GDM1 (cell line): ENCODE measurements at regions not wholly inside any gene's neighbourhood (a gene's known extent, or its start where the extent isn't known, plus 50 kb on each side); places are given as distances from the start of the nearest gene placed in this dataset.

ENCODE experiments used
- DNase-seq: peaks from one replicate; lab custom pipeline; 2025; lab: John Stamatoyannopoulos, UW

DNA sequence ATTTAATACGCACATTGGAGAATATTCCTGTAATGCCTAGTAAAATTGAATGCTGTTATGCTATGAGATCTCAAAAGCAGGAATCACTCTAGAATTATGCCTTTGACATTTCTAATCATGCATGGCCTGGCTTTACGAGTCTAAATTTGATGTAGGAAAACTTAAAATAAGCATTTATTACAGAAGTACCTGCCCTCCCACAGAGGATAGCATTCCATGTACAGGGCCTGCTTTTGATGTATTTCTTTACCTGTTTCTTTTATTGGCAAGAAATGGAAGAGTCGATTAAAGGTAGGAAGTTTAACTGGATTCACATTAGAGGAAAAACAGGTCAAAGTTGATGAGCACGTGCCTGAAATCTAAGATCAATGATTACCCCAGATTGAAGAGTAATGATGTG lies 219.5 kb downstream of the PCDH7 start:
- no peak for DNase-seq

DNA sequence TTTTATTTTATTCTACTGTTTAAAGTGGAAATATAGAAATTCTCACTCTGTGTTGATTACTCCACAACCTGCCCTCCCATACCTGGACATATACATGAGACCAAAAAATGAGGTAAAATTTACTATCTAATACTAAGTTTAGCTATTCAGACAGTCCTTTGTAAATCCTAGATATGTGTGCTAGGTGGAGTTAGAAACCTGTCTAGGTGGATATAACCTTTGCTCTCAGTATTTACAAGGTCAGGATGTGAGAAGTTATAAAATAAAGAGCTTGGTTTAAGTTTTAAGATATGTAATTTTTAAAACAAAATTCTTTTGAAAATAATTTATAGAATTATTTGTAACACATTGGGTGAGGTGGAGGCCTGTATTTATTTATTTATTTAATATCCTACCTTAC lies 221.5 kb downstream of the PCDH7 start:
- DNase-seq, result no peak

DNA sequence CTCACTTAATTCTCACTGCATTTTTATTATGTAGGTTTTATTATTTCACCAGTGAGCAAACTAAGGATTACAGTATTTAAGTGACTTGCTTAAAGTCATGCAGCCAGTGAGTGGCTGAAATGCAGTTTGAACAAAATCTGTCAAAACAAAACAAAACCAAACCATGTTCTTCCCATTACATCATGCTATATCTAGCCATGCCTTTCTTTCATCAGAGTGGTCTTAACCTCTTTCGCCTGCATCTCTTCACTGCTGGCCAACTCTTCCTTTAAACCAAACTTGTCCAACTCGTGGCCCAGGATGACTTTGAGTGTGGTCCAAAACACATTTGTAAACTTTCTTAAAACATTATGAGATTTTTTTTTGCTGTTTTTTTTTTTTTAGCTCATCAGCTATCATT lies 223.2 kb downstream of the PCDH7 start:
- no peak for DNase-seq

DNA sequence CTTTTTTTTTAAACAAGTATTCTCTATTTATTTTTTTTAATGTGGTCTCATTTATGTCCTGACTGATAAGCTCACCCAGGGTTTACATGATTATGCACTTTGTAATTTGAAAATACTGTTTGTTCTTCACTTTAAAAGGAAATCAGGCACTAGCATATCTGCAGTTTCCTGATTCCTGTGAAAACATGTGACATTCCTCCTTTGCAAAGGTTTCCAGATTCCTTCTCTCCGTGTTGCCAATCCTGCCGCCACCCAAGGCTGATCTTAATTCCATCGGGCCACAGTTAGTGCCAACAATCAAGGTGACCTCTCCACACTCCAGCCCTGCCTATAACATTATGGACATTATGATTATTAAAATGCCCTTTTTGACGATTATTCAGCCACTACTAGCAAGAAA lies 225.4 kb downstream of the PCDH7 start:
- no peak for DNase-seq

DNA sequence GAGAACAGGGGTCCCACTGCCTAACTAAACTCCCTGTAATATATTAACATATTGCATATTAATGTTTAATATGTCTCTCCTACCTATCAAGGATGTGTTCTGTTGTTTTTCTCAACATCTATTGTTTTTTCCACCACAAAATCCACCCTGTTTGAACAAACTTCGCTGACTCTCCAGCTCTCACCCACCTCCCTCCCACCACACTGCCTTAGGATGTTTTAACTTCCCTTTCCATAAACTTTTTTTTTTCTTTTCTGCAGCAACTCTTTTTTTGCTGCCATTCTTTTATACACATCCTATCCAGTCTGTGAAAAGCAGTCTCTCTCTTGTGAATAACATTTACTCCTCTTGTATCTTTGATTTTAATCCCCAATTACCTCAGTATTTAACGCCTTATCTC lies 226.1 kb downstream of the PCDH7 start:
- DNase-seq, result no peak

DNA sequence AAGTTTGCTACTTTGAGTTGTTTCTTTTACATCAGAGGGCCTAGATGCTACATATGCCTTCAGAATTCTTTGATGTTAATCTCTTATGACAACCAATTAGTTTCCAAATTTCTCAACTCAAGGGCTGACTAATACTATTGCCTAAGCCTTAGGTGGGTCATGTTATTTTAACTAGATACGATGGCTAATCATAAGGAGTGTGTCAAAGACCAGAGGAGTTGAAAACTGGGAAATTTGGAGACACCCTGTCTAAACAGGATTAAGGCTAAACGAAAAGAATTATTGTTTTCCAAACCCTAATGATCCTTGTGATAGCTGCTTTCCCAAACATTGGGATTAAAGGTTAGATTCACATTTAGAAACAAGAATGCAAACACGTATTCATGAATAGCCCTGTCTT lies 228.5 kb downstream of the PCDH7 start:
- DNase-seq, result no peak

DNA sequence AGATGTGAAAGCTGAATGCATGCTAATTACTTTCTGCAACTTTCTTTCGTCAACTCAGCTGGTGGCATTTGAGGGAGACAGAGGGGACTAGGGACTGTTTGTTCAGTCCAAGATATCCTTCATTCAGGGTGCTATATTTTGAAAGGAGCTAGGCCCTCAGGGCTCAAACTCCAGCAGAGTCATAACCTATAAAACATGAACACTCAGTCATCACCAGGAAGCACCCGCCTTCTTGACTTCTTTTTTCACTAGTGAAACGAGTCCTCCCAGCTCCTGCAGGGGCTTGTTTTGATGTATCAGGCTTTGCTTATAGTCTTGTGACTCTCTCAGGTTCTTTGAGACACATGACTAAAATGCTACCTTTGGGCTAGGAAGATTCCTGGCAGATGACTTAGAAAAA lies 230.6 kb downstream of the PCDH7 start:
- DNase-seq, result no peak

DNA sequence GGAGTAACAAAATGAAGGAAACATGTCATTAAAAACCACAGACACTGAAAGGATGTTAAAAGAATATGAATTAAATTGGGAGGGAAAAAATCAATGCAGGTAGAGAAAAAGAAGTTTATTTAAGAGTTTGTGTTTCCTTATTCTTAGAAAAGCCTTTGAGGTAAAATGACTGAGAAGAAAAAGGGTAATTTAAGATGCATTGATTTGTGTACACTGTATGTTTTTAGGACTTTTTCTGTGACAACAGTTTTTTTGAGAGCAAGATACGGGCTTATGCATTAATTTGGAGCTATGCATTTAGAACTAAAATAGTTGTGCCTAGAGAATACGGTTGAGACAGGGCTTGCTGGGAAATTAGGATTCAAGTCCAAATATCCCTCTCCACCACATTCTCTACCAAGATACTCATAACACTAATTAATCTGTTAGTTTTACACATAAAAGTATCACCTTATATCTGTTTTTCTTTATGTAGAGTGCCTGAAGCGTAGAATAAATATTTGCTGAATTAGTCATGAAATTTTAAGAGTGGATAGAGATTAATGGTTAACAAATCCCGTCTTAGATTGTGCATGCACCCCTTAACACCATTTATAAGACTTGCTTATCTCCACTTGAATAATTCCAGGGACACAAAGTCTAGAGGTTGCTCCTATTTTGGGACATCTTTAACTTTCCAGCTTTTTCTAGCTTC lies 232.5 kb downstream of the PCDH7 start:
- no peak for DNase-seq

DNA sequence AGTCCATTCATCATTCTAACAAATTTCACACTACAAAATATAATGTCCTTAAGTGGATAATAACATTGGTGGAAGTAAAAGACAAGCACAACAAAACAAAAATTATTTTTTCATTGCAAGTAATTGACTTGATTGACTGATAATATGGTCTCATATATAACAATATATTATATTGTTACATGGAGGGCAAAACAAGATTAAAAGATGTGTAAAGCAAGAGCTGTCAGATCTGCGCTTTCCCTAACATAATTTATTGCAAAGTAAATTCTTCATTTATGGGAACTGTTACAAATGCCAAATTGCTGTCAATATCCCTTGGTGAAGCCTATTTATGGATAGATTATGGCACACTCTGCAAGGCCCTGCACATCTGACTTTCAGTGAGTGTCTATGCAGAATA lies 233.6 kb downstream of the PCDH7 start:
- DNase-seq, result no peak

DNA sequence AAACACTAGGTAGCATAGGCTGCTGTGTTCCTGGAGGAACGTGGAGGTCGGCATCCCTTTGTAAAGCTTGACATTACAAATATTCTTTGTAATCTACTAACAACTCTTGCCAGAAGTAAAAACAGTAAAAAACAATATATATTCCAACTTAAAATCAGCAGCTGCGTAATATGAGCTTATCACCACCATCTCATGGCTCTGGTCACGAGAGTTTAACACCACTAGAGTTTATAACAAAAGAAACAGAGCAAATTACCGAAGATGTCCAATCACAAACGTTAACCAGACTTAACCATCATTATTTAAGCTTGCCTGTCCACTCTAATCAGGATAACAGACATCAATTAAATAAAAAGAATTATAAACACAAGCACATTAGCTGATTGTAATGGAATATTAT lies 236.7 kb downstream of the PCDH7 start:
- DNase-seq, result no peak

DNA sequence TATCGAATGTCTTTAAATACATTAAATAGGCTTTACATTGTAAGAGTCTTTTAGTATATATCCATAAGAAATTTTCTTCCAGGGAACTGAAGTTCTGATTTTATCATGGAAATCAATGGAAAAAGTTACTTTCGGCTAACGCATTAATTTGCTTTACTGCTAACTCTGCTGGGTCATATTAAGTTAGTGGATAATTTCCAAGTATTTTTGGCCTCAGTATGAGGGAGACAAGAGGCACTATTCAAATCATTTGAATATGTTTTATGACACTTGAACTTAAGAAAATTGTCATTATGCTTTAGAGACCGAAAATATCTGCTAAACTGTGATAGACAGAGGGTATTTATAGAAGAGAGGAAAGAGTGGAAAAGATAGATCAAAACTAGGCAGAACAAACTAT lies 237.5 kb downstream of the PCDH7 start:
- DNase-seq, result no peak

DNA sequence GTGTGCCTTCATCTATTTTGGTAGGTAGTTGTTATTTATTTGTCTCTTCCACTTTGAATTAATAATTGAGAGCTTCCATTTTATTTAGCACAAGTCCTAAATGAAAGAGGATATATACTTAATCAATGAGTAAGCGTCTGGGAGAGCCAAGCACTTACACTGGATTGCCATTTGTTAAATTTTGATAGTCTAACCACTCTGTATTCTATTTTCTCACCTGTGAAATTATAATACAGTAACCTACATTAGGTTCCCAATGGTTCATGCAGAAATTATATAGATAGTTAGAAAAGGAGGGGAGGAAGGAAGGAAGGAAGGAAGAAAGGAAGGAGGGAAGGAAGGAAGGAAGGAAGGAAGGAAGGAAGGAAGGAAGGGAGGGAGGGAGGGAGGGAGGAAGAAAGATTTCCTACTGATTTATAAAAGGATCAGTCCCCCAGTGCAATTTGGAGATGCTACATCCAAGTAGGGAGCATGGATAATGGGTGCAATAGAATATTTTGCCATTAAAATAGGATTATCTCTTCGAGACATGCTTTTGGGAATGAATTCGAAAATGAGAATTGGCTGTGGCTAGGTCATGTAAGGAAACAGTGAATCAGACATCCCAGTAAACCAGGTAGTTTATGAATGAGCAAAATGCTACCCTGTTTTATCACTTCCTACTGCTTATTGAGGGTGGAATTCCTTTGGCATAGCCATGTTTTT lies 239.8 kb downstream of the PCDH7 start:
- no peak for DNase-seq

DNA sequence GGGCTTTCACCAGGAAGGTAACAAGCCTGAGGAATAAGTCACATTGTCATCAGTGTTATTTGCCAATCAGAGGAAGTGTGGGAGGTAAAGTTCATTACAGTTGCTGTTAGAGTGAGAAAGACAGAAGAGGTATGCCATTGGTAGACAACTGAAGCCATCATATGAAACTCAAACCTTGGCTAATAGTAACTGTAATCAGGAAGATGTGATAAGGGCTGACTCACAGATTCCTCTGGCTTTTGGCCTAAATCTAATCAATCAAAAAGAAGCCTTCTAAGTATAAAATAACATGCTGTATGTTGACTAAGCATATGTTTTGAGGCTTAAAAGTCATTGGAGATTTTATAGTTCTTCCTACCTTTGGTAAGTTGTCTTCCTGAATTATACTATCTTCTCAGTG lies 242.8 kb downstream of the PCDH7 start:
- no peak for DNase-seq

DNA sequence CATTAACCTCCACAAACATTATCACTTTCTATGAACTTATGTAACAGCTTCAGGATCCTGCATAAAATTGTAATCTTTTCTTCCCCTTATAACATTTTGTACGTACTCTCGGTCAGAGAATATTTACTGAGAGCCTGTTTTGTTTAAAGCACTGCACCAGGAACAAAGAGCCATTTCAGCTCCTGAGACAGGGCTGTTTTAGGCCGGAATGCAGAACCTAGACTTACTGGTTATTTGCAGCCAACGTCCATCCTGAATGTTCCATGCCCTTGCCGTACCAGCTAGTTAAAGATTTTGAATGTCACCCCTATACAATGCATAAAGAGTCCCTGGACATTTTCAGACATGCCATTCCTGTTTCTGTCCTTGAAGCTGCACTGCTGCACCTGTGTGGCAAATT lies 248.8 kb downstream of the PCDH7 start:
- DNase-seq, result no peak

DNA sequence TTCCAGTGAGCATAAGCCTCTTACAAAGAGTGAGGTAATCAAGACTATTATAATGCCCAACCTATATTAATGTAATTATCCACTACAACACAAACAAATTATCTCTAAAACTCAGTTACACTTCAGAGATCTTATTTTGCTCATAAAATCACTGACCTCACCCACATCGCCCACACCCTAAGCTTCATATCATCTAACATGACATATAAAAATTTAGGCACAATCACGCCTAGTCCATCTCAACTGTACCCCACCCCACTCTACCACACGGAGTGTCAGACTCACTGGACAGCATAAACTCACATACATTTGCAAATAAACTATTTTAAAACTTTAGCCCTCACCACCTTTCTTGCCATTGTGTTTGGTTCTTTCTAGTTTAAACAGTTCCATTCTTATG lies 252.4 kb downstream of the PCDH7 start:
- DNase-seq, result no peak

DNA sequence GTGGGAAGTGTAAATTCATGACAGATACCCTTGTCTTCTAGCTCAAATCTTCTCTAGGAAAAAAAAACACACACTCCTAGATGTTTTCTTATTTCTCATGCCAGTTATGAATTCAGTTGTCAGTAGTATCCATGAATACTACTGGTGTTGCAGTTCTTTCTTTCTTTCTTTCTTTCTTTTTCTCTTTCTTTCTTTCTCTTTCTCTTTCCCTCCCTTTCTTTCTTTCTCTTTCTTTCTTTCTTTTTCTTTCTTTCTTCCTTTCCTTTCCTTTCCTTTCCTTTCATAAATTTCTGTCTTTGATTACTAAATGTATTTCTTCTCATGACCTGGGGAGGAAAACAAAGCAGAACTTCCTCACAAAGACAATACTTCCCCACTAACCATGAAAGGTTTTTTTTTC lies 253.8 kb downstream of the PCDH7 start:
- DNase-seq, result no peak

DNA sequence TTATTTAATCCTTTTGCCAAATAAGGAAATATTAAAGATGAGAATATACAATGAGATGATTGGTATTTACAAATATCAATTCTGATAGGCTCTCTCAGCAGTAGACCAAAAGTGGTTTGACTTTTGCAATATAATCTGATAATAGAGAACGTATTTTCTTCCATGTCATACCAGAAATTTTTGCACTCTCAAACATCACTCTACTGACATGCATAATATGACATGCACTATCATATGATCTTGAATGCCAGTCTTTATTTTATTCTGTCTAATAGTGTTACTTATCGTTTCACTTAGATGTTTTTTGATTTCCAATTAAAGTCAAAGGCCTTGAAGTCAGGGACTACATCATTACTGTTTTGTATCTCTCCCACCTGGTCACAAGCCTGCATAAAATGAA lies 259.2 kb downstream of the PCDH7 start:
- no peak for DNase-seq

DNA sequence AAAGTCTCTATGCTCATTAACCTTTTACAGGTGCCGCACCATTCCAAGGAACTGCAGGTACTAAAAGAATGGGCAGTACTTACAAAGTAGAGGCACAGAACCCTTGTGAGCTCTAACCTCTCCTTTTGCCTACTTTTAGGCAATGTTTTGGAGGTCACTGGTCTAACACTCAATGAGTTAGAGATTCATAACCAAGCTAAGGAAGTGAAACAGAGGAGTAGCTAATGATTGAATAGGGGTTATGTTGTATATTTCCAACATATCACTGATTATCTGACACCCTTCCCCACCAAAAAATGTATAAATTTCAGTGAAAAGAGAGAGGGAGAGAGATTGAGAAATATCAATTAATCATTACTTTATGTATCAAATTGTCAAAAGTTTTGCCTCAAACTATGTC lies 269.3 kb downstream of the PCDH7 start:
- DNase-seq, result no peak

DNA sequence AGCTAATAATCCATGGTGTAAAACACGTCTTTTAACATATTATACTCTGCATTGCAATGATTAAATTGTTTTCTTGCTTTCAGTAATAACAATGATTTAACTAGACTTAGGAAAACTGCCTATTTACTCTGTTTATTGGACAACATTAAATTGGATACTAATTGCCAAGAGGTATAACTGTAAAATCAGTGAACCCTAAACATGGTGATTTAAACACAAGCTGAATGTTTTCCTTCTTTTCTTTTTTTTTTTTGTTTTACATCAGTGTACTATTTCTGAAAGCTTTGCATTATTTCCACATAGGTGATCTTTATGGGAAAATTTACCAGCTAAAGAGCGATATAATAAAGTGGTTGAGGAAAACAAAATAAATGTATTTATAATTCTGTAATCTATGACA lies 276.7 kb downstream of the PCDH7 start:
- no peak for DNase-seq

DNA sequence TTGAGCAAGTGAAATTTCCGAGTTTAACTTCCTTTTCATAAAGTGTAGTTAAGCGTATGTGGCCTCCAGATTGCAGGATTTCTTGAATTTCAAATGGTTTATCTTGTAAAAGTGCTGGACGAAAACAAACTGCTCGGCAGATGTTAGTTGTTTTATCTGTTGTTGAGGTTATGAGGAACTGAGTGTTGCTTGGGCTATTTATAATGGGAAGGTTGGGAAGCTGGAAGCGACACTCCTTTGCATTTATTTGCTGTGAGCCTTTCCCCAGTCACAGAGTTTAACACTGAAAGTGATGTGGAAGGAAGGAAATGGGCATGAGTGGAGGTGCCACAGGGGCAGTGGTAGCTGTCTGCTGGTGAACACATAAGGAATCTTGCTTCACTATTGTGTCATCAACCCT lies 284.9 kb downstream of the PCDH7 start:
- no peak for DNase-seq

DNA sequence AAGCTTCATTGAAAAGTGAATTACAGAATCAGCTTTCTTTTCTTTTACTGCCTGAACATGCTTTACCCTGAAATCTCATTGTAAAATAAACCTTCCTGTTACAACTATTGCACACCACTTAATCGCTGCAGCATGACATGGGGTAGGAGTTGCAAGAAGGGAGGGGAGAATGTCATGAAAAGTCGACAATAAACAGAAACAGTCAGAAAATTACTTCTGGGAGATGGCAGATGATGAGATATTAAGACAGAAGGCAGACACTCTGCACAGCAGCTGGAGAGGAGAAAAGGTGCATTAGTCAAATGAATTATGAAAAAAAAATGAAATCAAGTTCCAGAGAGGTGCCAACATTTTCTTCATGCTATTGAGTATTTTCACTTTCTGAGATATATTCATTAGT lies 287.7 kb downstream of the PCDH7 start:
- DNase-seq, result no peak

DNA sequence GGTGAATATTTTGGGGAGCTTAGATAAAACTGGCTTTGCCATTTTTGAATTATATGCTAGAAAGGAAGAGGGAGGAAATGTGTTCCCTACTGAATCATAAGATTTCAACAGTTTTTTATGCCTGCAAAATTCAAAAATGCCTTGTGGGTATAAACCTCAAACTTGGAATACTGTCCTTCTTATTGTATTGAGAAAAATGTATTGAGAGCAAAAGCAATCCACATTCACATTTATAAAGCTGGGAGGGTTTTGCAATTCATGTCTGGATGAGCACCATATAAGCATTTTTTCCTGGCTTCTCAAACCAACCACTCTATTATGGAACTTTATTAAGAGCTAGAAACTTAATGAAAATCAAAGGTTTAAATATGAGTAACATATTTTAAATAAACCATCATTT lies 289.8 kb downstream of the PCDH7 start:
- DNase-seq, result no peak

DNA sequence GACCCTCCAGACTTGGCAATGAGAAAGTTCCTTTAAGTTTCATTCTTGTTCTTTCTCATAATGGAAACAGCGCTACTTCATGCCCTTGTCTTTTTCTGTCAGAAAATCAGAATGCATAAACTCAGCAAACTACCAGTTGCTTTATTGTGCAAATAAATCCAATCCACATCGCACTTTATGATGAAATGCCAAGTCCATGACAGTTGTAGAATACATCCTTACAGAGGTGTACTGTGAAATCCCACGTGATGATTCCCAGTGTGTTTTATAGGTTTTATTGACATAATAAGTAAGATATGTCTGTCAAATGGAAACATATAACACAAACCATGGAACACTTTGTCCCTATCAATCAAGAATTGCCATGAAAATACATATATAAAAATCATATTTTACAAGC lies 295.0 kb downstream of the PCDH7 start:
- no peak for DNase-seq
